ENCODE measurements at regions not wholly inside any gene's neighbourhood (a gene's known extent, or its start where the extent isn't known, plus 50 kb on each side); places are given as distances from the start of the nearest gene placed in this dataset.
"Not testable (repeated sequence)": the region's sequence is repeated elsewhere in the genome, so short reads cannot be mapped to it uniquely, and the experiment has no call there.

DNA sequence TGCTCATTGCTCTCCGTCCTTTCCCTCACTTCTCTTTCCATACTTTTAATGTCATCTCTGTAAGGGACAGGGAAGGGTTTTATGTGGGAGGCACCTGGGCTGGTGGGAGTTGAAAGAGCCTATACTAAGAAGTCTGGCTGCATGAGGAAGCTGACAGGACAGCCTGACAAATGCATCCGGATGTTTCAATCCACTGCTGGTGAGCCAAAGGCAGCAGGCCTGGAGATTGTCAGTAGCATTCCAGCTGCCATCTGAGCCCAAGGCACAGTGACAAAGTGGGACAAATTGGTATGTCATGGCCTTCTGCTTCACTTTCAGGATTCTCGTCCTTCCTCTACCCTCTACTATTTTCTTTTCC lies 218.4 kb downstream of the STK31 start:
- intact Hi-C loops (cut with DNase I), result no loop called here

DNA sequence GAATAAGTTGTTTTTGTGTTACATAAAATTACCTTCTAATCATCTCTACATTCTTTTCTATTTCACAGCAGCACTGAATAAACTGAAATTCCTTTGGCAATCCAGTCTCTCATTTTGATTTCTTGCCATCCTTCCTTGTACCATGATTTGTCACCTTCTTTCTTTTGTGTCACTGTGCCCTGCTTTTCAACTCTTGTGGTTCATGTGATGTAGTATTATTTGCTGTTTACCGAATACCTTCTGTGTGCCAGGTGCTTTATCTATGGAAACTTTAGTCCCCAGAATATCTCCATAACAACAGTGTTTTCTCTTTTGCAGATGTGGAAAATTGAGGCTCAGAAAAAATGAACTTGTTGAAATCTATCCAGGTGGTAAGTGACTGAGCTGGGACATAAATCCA lies 220.3 kb downstream of the STK31 start:
- intact Hi-C loops (cut with DNase I), result no loop called here
- no peak for ATAC-seq
- no peak for DNase-seq

More for the DNA sequence above, 218.4 kb downstream of the STK31 start:
- ATAC-seq (no peak), DNase-seq (no peak)

DNA sequence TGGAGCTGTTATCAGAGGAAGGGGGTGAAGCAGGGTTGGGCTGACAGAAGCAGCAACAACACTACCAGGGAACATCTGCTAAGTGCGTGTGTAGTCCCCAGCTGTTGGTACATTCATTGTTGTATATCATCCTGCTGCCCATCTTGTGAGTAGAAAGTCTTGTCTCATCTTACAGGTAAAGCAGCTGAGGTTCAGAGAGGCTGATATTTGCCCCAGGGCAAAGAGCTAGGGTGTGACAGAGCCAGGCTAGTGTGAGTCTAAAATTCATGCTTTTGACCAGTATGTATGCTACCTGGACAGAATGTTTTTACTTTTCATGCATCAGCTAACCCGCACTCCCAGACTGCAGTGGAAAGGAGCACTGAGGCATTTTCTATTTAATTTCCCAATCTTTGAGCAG lies 221.6 kb downstream of the STK31 start:
- intact Hi-C loops (cut with DNase I), result no loop called here
- ATAC-seq (no peak), DNase-seq (no peak)

DNA sequence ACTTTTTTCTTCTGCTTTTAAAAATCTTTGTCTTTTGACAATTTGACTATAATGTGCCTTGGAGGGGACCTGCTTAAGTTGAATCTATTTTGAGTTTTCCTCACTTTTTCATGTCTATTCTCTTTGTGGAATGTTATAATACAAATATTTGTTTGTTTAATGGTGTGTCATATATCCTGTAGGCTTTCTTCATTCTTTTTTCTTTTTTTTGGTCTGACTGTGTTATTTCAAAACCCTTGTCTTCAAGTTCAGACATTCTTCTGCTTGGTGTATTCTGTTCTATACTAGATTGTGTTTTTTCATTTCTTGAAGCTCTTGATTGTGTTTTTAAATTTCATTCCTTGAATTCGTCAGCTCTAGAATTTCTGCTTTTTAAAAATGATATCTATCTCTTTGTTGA lies 228.2 kb downstream of the STK31 start:
- no peak for ATAC-seq
- DNase-seq, result no peak
- intact Hi-C loops (cut with DNase I), result no loop called here

DNA sequence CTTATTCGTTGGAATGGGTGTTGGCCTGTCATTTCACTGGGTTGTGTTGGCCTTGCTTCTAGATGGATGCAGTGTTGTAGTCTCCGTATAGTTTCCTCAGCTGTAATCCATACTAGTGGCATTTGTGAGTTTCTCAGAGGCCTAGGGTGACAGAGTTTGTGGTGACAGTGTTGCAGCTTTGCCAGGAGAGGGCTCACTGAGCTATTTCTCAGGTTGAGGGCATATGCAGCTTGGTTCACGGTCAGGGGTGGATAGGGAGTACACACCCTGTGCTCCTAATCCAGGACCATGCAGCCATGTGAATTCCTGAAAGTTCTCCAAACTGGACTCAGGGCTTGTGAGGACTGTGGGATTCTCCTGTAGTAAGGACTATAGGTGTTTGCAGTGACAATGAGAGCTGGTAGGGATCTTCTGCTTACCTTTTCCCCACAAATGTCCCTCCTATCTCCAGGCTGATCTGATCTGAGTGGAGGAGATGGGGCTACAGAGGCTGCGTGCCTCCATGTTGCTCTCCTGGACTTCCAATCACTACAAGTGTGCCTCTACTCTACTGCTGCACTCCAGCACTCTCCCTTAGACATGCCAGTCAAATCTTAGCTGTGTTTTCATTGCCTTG lies 229.0 kb downstream of the STK31 start:
- intact Hi-C loops (cut with DNase I), result no loop called here
- ATAC-seq, result no peak

DNA sequence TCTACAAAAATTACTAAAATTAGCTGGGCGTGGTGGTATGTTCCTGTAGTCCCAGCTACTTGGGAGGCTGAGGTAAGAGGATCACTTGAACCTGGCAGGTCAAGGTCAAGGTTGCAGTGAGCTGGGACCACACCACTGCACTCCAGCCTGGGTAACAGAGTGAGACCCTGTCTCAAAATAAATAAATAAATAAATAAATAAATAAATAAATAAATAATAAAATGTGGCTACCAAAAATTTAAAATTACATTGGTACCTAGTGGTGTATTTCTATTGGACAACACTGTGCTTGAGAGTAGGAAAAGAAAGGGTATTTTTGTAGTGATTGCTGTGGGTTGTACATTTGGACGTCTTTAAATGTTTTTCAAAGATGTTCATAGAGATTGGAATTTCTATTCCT lies 229.7 kb downstream of the STK31 start:
- ATAC-seq; intact Hi-C loops (cut with DNase I); DNase-seq: not testable (repeated sequence)

More for the DNA sequence above, 229.0 kb downstream of the STK31 start:
- DNase-seq, result no peak

DNA sequence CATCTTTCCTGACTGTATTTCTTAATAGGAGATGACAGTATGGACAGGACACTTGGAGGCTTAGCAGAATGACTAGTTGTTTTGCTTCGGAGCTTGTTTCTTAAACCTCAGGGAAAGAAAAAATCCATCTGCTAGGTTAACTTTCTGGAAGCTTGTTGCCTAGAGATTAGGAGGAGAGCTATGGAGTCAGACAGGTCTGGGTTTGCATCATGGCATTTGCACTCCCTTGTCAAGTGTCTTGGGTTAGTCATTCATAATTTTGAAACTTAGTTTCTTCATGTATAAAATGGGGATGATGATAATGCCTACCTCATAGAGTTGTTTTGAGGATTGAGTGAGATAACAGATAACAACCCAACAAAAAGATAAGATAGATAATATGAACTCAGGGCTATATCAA lies 231.5 kb downstream of the STK31 start:
- no peak for ATAC-seq
- intact Hi-C loops (cut with DNase I), result no loop called here
- no peak for DNase-seq

DNA sequence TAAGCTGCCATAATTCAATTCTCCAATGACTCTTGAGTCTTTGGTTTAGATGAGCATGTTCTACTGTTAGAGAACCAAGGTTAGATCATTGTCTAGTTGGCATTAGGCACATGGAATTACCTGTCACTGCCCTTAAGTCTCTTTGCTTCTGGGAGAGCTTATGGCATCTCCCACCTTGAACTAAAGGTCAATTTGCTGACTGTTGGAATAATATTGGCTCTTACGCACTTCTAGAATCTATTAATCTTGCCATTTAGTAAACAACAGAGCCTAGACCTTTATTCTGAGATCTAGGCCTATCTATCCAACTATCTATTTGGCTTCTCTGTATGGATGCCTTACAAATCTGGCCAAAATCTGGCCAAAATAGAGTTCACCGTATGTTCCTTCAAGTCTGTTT lies 232.0 kb downstream of the STK31 start:
- DNase-seq (no peak), ATAC-seq (no peak)
- intact Hi-C loops (cut with DNase I), result no loop called here

DNA sequence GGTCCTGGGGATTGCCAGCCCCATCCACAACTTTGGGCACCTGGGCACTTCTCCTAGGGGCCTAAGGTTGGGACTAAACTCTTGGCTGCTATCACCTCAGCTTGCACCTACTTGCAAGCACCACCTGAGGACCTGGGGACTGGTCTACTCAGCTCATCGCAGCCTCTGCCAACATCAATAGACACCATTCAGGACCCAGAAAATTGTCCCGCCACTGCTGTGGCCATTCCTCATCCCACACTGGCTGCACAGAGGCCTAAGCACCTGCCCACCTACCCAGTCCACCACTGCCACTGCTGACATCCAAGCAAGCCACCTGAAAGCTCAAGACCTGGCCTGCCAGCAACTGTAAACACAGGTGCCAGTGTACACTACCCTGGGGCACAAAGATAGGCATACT lies 234.1 kb downstream of the STK31 start:
- intact Hi-C loops (cut with DNase I), result no loop called here
- no peak for DNase-seq
- ATAC-seq, result no peak

DNA sequence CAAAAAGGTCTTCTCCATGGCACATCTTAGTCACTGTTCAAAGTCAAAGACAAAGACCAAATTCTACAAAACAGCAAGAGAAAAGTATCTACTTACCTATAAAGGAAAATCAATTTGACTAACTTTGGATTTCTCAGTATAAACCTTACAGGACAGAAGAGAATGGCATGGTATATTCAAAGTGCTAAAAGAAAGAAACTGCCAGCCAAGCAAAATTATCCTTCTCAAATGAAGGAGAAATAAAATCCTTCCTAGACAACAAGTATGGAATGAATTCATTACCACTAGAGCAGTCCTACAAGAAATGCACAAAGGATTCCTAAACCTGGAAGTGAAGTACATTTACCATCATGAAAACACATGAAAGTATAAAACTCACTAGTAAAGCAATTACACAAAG lies 235.5 kb downstream of the STK31 start:
- no peak for ATAC-seq
- intact Hi-C loops (cut with DNase I), result no loop called here
- DNase-seq, result no peak

DNA sequence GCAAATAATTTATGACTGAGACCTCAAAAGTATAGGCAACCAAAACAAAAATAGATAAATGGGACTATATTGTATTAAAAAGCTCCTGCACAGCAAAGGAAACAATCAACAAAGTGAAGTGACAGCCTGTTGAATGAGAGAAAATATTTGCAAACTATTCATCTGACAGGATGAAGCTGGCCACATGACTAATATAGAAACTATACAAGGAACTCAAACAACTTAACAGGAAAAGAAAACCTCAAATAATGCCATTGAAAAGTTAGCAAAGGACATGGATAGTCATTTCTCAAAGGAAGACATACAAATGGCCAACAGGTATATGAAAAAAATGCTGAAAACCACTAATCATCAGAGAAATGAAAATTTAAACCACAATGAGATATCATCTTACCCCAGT lies 245.1 kb downstream of the STK31 start:
- no peak for ATAC-seq
- intact Hi-C loops (cut with DNase I), result no loop called here

DNA sequence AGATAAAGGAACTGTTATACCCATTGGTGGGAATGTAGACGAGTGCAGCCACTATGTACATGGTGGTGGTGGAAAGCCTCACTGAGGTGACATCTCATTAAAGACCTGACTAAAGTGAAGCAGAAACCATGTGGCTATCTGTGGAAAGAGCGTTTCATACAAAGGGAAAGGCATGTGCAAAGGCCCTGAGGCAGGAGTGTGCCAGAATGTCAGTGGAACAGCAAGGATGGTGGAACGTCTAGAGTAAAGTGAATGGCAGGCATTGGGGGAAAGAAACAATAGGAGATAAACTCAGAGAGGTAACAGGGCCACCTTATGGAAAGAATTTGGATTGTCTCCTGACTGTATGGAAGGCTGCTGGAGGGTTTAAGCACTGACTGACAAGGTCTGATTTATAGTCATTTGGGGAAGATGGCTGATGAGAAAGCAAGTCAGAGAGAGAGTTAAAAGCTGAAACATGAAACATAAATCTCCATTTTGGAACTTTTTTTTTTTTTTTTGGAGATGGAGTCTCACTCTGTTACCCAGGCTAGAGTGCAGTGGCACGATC lies 245.7 kb downstream of the STK31 start:
- no peak for DNase-seq
- no peak for ATAC-seq
- intact Hi-C loops (cut with DNase I), result no loop called here

More for the DNA sequence above, 245.1 kb downstream of the STK31 start:
- no peak for DNase-seq

DNA sequence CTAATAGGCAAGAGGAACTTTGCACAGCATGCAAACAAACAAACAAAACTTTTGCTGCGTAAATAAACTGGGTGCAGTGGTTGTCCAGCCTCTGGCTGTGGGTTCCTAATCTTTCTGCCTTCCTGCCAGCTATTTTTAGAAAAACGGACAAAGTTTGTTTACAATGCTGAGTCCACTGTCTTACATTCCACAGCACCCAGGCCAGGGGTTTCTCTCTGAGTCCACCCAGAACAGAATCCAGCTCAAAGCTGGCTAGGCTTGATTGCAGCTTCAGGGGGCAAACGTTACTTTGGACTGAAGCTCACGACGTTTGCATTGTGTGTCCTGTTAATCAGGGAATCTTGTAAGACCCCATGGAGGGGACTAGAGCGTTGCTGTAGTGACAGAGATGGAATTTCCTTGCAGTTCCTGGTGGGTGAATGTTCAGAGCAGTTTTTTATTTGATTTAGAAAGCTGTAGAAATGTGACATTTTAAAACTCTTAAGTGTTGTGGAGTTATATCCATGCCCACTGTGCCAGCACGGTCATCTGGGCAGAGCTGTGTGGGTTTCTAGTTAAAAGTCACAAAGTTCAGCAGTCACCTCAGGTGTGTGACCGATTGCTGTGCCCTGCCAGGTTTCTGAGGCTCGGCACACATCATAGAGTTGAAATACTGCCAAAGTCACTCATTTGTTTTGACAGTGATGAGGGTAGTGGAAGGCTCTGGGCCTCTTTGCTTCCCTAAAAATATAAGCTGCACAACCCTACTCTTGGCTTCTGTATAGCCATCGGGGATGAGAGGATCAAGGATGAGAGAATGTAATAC lies 247.0 kb downstream of the STK31 start:
- ATAC-seq (no peak), DNase-seq (no peak)
- intact Hi-C loops (cut with DNase I), result no loop called here

DNA sequence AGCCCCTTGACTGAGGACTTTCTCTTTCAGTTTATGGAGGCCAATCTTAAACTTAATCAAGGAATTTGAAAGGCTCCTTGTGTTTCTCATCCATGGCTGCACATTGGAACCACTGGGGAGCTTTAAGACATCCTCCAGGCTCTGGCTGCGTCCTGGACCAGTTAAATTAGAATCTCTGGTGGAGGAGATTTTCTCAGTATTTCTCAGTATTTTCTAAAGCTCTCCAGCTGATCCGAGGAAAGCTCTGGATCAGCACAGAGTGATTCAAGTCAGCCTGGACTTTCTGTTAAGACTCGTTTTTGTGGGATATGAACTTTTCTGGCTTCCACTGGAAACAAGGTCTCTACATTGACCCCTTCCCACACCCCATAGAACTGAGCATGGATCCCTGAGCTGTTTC lies 249.8 kb downstream of the STK31 start:
- DNase-seq, result no peak
- ATAC-seq, result no peak
- intact Hi-C loops (cut with DNase I), result no loop called here

DNA sequence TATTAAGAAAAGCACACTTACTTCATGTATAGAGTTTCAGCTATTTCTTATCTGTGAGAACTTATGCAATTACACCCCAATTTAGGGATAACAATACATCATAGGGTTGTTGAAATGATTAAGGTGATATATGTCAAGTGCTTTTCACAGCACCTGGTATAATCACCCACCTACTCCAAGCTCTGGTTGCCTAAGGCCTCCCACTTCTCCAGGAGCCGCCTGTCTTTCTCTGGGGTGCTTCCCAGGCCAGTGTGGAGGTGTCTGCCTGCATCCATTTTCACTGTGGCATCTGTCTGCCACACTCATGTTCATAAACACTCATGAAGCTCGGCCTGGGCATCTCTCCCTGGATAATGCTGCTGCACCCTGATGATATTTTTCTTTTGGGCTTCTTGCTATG lies 250.3 kb downstream of the STK31 start:
- intact Hi-C loops (cut with DNase I), result no loop called here
- ATAC-seq (no peak), DNase-seq (no peak)

DNA sequence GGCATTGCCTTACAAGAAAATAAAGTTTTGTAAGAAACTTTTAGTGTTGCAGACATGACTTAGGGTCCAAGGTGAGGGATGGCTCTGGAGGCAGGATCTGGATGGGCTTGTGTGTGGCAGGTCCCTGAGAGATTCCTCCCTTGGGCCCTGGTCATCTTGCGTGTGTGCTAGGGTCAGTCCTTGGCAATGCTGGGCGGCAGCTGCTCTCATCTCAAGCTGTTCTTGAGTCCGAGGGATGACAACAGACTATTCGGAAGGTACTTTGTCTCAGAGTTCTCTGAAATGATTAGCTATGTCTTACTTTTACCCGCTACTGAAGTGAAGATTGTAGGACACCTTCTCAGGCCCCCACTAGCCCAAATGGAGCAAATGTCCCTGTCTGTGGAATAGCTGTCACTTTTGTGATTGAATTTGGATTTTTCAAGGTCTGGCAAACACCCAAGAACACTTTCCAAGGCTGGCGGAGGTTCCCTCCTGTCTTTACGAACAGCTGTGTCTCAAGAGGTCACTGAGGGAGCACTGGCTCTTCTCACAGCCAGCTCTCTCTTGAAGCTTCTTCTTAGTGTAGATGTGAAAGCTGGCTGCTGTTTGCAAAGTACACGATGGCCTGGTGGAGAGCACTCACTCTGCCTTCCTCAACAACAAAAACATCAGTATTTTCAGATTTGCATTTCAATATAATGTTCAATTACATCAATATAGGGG lies 253.6 kb downstream of the STK31 start:
- ATAC-seq (no peak), DNase-seq (no peak)
- intact Hi-C loops (cut with DNase I), result no loop called here

DNA sequence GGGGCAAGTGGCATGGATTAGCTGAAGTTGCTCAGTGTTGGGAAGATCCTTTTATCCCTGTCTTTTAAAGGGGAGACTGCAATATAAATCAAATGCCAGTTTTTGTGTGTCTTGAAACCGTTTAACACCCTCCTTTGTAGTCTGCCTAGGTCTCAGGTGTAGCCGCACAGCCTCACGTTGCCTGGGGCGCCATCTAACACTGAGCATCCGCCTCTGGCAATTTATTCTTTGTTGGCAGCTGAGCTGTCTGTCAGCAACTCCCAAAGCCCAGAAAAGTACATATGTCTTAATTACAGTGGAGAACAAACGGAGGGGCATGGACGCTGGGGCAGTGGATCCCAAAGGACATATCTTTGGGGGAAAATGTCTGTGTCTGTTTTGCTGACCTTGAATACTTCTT lies 254.7 kb downstream of the STK31 start:
- intact Hi-C loops (cut with DNase I), result no loop called here
- DNase-seq, result no peak
- ATAC-seq, result no peak

DNA sequence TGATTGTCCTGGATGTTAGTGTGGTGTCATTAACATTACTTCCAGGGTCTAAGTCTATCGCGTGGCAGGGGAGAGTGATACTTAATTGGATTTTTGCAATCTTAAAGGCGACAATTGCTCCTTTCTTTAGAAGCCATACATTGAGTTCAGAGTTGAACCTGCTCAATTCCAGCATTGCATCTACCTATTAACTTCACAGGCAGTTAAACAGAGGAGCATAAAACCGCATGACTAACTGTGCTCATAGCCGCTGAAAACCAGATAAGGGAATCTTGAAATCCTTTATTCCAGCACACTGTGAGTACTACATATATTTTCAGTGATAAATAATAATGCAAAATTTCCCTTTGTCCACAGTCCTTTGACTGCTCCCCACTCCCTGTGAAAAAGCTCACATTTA lies 255.3 kb downstream of the STK31 start:
- intact Hi-C loops (cut with DNase I), result no loop called here
- ATAC-seq, result no peak

DNA sequence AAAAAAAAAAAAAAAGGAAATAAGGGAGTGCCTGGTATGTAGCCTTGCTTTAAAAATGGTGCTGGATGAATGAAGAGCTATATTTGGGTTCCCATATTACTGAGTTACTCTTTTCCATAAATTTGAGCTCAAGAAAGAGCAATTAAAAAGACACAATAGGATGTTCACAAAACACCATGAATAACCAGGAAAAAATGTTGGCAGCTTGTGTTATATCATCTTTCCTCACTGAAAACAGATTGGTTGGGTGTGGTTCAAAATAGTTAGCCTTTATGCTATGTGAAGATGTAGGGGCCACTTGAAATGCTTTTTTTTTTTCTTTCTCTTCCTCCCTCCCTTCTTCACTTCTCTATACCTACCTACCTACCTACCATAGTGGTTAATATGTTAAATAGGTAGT lies 256.9 kb downstream of the STK31 start:
- DNase-seq, result no peak
- intact Hi-C loops (cut with DNase I), result no loop called here

More for the DNA sequence above, 255.3 kb downstream of the STK31 start:
- DNase-seq, result no peak

DNA sequence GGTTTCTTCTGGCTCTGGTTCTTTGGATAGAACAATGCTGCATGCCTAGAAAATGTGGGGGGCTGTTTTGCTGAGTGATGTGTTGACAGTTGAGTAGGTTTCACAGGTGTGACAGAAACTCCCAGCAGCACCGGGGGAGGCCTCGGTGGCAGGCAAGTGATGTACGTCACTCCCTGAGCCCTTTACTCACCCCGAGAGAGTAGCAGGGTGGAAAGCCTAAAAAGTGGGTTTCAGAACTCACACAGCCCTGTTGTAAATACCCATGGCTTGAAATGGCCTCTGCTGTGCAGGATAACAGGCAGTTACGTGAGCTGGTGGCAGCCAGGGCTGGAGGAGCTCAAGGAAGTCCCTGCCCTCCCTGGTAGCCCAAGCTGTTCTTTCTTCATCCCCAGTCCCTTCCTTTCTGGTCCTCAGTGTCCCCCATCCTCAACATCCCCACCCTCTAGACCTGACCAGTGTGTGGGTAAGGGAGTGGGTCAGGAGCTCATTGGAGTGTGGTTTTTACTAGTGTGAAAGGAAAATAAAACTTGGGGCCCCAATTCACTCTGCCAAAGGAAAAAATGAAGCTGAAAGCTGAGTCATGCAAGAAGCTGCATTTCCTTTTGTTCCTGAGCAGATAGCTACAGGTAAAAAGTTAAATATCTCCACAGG lies 258.1 kb downstream of the STK31 start:
- ATAC-seq (no peak), DNase-seq (no peak)
- intact Hi-C loops (cut with DNase I), result no loop called here

More for the DNA sequence above, 256.9 kb downstream of the STK31 start:
- no peak for ATAC-seq
